Anterior cingulate cortex (tissue), 58 donors: ENCODE measurements at regions not wholly inside any gene's neighbourhood (a gene's known extent, or its start where the extent isn't known, plus 50 kb on each side); places are given as distances from the start of the nearest gene placed in this dataset.

Source experiments
- DNase-seq, 58 donors: peaks; one replicate each; lab custom pipeline; 2025; lab: John Stamatoyannopoulos, UW

- DNase-seq = no peak
These were observed 93.6 kb downstream of the PRLHR start for GRCh38 chr10:118501637-118502440.

GRCh38 chr10:118501171-118501570 lies 94.3 kb downstream of the PRLHR start:
- no peak for DNase-seq

GRCh38 chr10:118500477-118501104 lies 94.9 kb downstream of the PRLHR start:
- no peak for DNase-seq

- no peak for DNase-seq
These were observed 96.3 kb downstream of the PRLHR start for GRCh38 chr10:118499186-118499585.

GRCh38 chr10:118498623-118499022 lies 96.8 kb downstream of the PRLHR start:
- no peak for DNase-seq

GRCh38 chr10:118497227-118497626 lies 98.2 kb downstream of the PRLHR start:
- DNase-seq = no peak

GRCh38 chr10:118496525-118496924 lies 98.9 kb downstream of the PRLHR start:
- no peak for DNase-seq

- DNase-seq = no peak
These were observed 99.9 kb downstream of the PRLHR start for GRCh38 chr10:118495499-118495898.

GRCh38 chr10:118491055-118491454 lies 104.4 kb downstream of the PRLHR start:
- DNase-seq = no peak

GRCh38 chr10:118488710-118489497 lies 106.5 kb downstream of the PRLHR start:
- DNase-seq = no peak

GRCh38 chr10:118485641-118486040 lies 109.8 kb downstream of the PRLHR start:
- no peak for DNase-seq

- no peak for DNase-seq
These were observed 111.1 kb downstream of the PRLHR start for GRCh38 chr10:118484152-118484871.

GRCh38 chr10:118483496-118483895 lies 112.0 kb downstream of the PRLHR start:
- no peak for DNase-seq

- DNase-seq = no peak
These were observed 112.8 kb downstream of the PRLHR start for GRCh38 chr10:118482393-118483331.

- no peak for DNase-seq
These were observed 113.6 kb downstream of the PRLHR start for GRCh38 chr10:118481871-118482270.

GRCh38 chr10:118475214-118475613 lies 120.2 kb downstream of the PRLHR start:
- no peak for DNase-seq

GRCh38 chr10:118474111-118474510 lies 121.3 kb downstream of the PRLHR start:
- DNase-seq = no peak

- no peak for DNase-seq
These were observed 122.0 kb downstream of the PRLHR start for GRCh38 chr10:118473305-118473960.
